Muscle of leg (tissue), 3 donors: ENCODE measurements at regions not wholly inside any gene's neighbourhood (a gene's known extent, or its start where the extent isn't known, plus 50 kb on each side); places are given as distances from the start of the nearest gene placed in this dataset.
A peak's percentile ranks its signal among the peaks of the same experiment; 100 is the strongest.
"Not testable (repeated sequence)": the region's sequence is repeated elsewhere in the genome, so short reads cannot be mapped to it uniquely, and the experiment has no call there.

Experiments
- DNase-seq: peaks from one replicate; pipeline ENCODE4 v3.0.0; 2013
- H3K27ac ChIP-seq: one replicate; pipeline ENCODE4 v1.5.1; 2013; ENCODE audit warnings: mild to moderate bottlenecking, low read length, control low read depth
- H3K27me3 ChIP-seq: one replicate; pipeline ENCODE4 v1.6.1; 2013; ENCODE audit warnings: low read length; ENCODE audit not compliant: control insufficient read depth, insufficient read depth
- H3K36me3 ChIP-seq: one replicate; pipeline ENCODE4 v1.6.1; 2013; ENCODE audit warnings: low read length; ENCODE audit not compliant: control insufficient read depth, insufficient read depth
- H3K4me1 ChIP-seq: one replicate; pipeline ENCODE4 v1.6.1; 2013; ENCODE audit warnings: low read length; ENCODE audit not compliant: control insufficient read depth, insufficient read depth
- H3K4me3 ChIP-seq: one replicate; pipeline ENCODE4 v1.5.1; 2013; ENCODE audit warnings: low read length, control low read depth
- H3K9me3 ChIP-seq: replicated peaks from 2 replicates; pipeline ENCODE4 v1.6.1; 2013; ENCODE audit warnings: low read depth, low read length; ENCODE audit not compliant: control insufficient read depth
- WGBS: methylation state at CpG from one replicate; pipeline ENCODE4 v1.1.5; 2013; ENCODE audit warnings: missing lambda C conversion rate; ENCODE audit not compliant: insufficient coverage; 5-methylcytosine and 5-hydroxymethylcytosine counted together

GRCh38 chr4:163709601-163710000 is 215.1 kb downstream of the TMA16 start:
- H3K4me1 ChIP-seq, result no peaks in the 10 kb centered on the region
- H3K9me3 ChIP-seq, result no peaks in the 10 kb centered on the region
- H3K27ac ChIP-seq, result no peak overlapping the region
- no peaks in the 10 kb centered on the region for H3K36me3 ChIP-seq
- H3K4me3 ChIP-seq, result no peak overlapping the region
- WGBS, result no CpG with 5 or more reads among the region's 1 CpG
- no peak for DNase-seq
- no peaks in the 10 kb centered on the region for H3K27me3 ChIP-seq

- H3K27me3 ChIP-seq, result no peaks in the 10 kb centered on the region
- H3K4me3 ChIP-seq, result no peak overlapping the region
- DNase-seq, result no peak
- no peaks in the 10 kb centered on the region for H3K36me3 ChIP-seq
- no peaks in the 10 kb centered on the region for H3K4me1 ChIP-seq
- H3K9me3 ChIP-seq, result no peaks in the 10 kb centered on the region
- H3K27ac ChIP-seq, result no peak overlapping the region
- no CpG with 5 or more reads among the region's 2 CpGs for WGBS
These were observed 215.7 kb downstream of the TMA16 start for GRCh38 chr4:163710158-163710557.

- H3K4me3 ChIP-seq, H3K36me3 ChIP-seq, H3K9me3 ChIP-seq, DNase-seq, H3K27me3 ChIP-seq, H3K27ac ChIP-seq, H3K4me1 ChIP-seq: not testable (repeated sequence)
- WGBS, result 90% methylated on average over 6 of the region's 9 CpGs
These were observed 230.0 kb downstream of the TMA16 start for GRCh38 chr4:163724495-163724894.

- no peak overlapping the region for H3K4me3 ChIP-seq
- H3K4me1 ChIP-seq, result no peaks in the 10 kb centered on the region
- H3K27ac ChIP-seq, result no peak overlapping the region
- H3K36me3 ChIP-seq, result no peaks in the 10 kb centered on the region
- DNase-seq, result no peak
- no CpG with 5 or more reads among the region's 2 CpGs for WGBS
- peaks cover 2% of the 10 kb centered on the region for H3K9me3 ChIP-seq
- H3K27me3 ChIP-seq, result no peaks in the 10 kb centered on the region
These were observed 232.2 kb downstream of the TMA16 start for GRCh38 chr4:163726641-163727040.

GRCh38 chr4:163731071-163731470 is 236.6 kb downstream of the TMA16 start:
- WGBS, result 60% methylated on average over 1 of the region's 2 CpGs
- DNase-seq, result no peak
- Histone ChIP-seq H3K27me3 (no peaks in the 10 kb centered on the region), H3K4me3 (no peak overlapping the region), H3K9me3 (no peaks in the 10 kb centered on the region), H3K36me3 (no peaks in the 10 kb centered on the region), H3K27ac (no peak overlapping the region), H3K4me1 (no peaks in the 10 kb centered on the region)

- Histone ChIP-seq H3K9me3 (no peaks in the 10 kb centered on the region), H3K4me3 (no peak overlapping the region), H3K4me1 (no peaks in the 10 kb centered on the region), H3K27me3 (no peaks in the 10 kb centered on the region), H3K27ac (no peak overlapping the region), H3K36me3 (no peaks in the 10 kb centered on the region)
- DNase-seq, result no peak
These were observed 238.0 kb downstream of the TMA16 start for GRCh38 chr4:163732473-163732872.

GRCh38 chr4:163736876-163737275 is 242.4 kb downstream of the TMA16 start:
- H3K27me3 ChIP-seq, result no peaks in the 10 kb centered on the region
- no peaks in the 10 kb centered on the region for H3K4me1 ChIP-seq
- H3K9me3 ChIP-seq, result no peaks in the 10 kb centered on the region
- H3K36me3 ChIP-seq, result no peaks in the 10 kb centered on the region
- WGBS, result no CpG with 5 or more reads among the region's 3 CpGs
- DNase-seq, result no peak
- H3K4me3 ChIP-seq, result no peak overlapping the region
- H3K27ac ChIP-seq, result no peak overlapping the region

- H3K4me1 ChIP-seq, H3K4me3 ChIP-seq, DNase-seq, H3K9me3 ChIP-seq, H3K27ac ChIP-seq, H3K36me3 ChIP-seq, H3K27me3 ChIP-seq: not testable (repeated sequence)
- WGBS, result no CpG with 5 or more reads among the region's 7 CpGs
These were observed 243.4 kb downstream of the TMA16 start for GRCh38 chr4:163737846-163738245.

GRCh38 chr4:163738521-163738920 is 244.0 kb downstream of the TMA16 start:
- Histone ChIP-seq H3K4me1 (no peaks in the 10 kb centered on the region), H3K27ac (no peak overlapping the region), H3K9me3 (no peaks in the 10 kb centered on the region), H3K36me3 (no peaks in the 10 kb centered on the region), H3K4me3 (no peak overlapping the region), H3K27me3 (no peaks in the 10 kb centered on the region)
- DNase-seq, result no peak

- H3K4me3 ChIP-seq, result no peak overlapping the region
- H3K4me1 ChIP-seq, result no peaks in the 10 kb centered on the region
- no peaks in the 10 kb centered on the region for H3K9me3 ChIP-seq
- H3K27me3 ChIP-seq, result no peaks in the 10 kb centered on the region
- no peaks in the 10 kb centered on the region for H3K36me3 ChIP-seq
- H3K27ac ChIP-seq, result no peak overlapping the region
- WGBS, result 54% methylated on average over 3 of the region's 4 CpGs
- peak; percentile 14 for DNase-seq
These were observed 250.4 kb downstream of the TMA16 start for GRCh38 chr4:163744861-163745260.

GRCh38 chr4:163747293-163747692 is 252.8 kb downstream of the TMA16 start:
- Histone ChIP-seq H3K36me3 (no peaks in the 10 kb centered on the region), H3K27me3 (no peaks in the 10 kb centered on the region), H3K9me3 (no peaks in the 10 kb centered on the region), H3K4me1 (no peaks in the 10 kb centered on the region), H3K4me3 (no peak overlapping the region), H3K27ac (no peak overlapping the region)
- no CpG with 5 or more reads among the region's 5 CpGs for WGBS
- DNase-seq, result no peak
